ENCODE measurements at regions not wholly inside any gene's neighbourhood (a gene's known extent, or its start where the extent isn't known, plus 50 kb on each side); places are given as distances from the start of the nearest gene placed in this dataset.

GRCh38 chr13:42658019-42658418 lies 84.1 kb downstream of the TNFSF11 start:
- no peak for DNase-seq

- no peak for DNase-seq
These were observed 86.5 kb downstream of the TNFSF11 start for GRCh38 chr13:42660333-42660965.

- DNase-seq = no peak
These were observed 93.7 kb downstream of the TNFSF11 start for GRCh38 chr13:42667638-42668037.

- DNase-seq = no peak
These were observed 97.5 kb downstream of the TNFSF11 start for GRCh38 chr13:42671502-42671901.

- no peak for DNase-seq
These were observed 99.7 kb downstream of the TNFSF11 start for GRCh38 chr13:42673677-42674076.

GRCh38 chr13:42680748-42681147 lies 100.6 kb upstream of the FAM216B start:
- DNase-seq = no peak

GRCh38 chr13:42681326-42682100 lies 99.9 kb upstream of the FAM216B start:
- no peak for DNase-seq

GRCh38 chr13:42684226-42684625 lies 97.2 kb upstream of the FAM216B start:
- DNase-seq = no peak

GRCh38 chr13:42685751-42686150 lies 95.6 kb upstream of the FAM216B start:
- no peak for DNase-seq

GRCh38 chr13:42686165-42686564 lies 95.2 kb upstream of the FAM216B start:
- no peak for DNase-seq

- no peak for DNase-seq
These were observed 92.6 kb upstream of the FAM216B start for GRCh38 chr13:42688821-42689220.

- DNase-seq = no peak
These were observed 85.2 kb upstream of the FAM216B start for GRCh38 chr13:42696191-42696590.

- peak; percentile 6 for DNase-seq
These were observed 81.5 kb upstream of the FAM216B start for GRCh38 chr13:42699912-42700311.

- no peak for DNase-seq
These were observed 78.7 kb upstream of the FAM216B start for GRCh38 chr13:42702716-42703115.

- no peak for DNase-seq
These were observed 77.6 kb upstream of the FAM216B start for GRCh38 chr13:42703740-42704139.

GRCh38 chr13:42706286-42706685 lies 75.1 kb upstream of the FAM216B start:
- no peak for DNase-seq

- DNase-seq = no peak
These were observed 74.3 kb upstream of the FAM216B start for GRCh38 chr13:42707048-42707447.

GRCh38 chr13:42707586-42707985 lies 73.8 kb upstream of the FAM216B start:
- no peak for DNase-seq

GRCh38 chr13:42708391-42708790 lies 73.0 kb upstream of the FAM216B start:
- no peak for DNase-seq

GRCh38 chr13:42709276-42709675 lies 72.1 kb upstream of the FAM216B start:
- no peak for DNase-seq

- DNase-seq = no peak
These were observed 65.5 kb upstream of the FAM216B start for GRCh38 chr13:42715909-42716308.

- no peak for DNase-seq
These were observed 64.2 kb upstream of the FAM216B start for GRCh38 chr13:42717176-42717575.

GRCh38 chr13:42720113-42720857 lies 61.1 kb upstream of the FAM216B start:
- no peak for DNase-seq

GRCh38 chr13:42720858-42721219 lies 60.5 kb upstream of the FAM216B start:
- no peak for DNase-seq

Data from hematopoietic multipotent progenitor cell treated with erythropoietin and hydrocortisone succinate and interleukin-3 and kit ligand, for 8 days (in vitro differentiated cells).